ENCODE measurements at regions not wholly inside any gene's neighbourhood (a gene's known extent, or its start where the extent isn't known, plus 50 kb on each side); places are given as distances from the start of the nearest gene placed in this dataset.

- no peak for TF ChIP-seq CTCF (IDR thresholded peaks at IDR 0.05)
- no peak for ATAC-seq (ENCODE audit: low FRiP score)
- no peak for DNase-seq (ENCODE audit: low spot score)
Observed at GRCh38 chr6:112997421-112998085, 650.4 kb downstream of the RFPL4B start.

GRCh38 chr6:113004054-113004453 lies 656.9 kb downstream of the RFPL4B start:
- DNase-seq (ENCODE audit: low spot score): no peak
- ATAC-seq (ENCODE audit: low FRiP score): no peak
- no peak for TF ChIP-seq CTCF (IDR thresholded peaks at IDR 0.05)

GRCh38 chr6:113004470-113005270 lies 657.5 kb downstream of the RFPL4B start:
- DNase-seq (ENCODE audit: low spot score) (no peak), ATAC-seq (ENCODE audit: low FRiP score) (no peak)
- no peak for TF ChIP-seq CTCF (IDR thresholded peaks at IDR 0.05)

- ATAC-seq (ENCODE audit: low FRiP score) (no peak), DNase-seq (ENCODE audit: low spot score) (no peak)
- no peak for TF ChIP-seq CTCF (IDR thresholded peaks at IDR 0.05)
Observed at GRCh38 chr6:113006494-113006893, 659.4 kb downstream of the RFPL4B start.

- no peak for TF ChIP-seq CTCF (IDR thresholded peaks at IDR 0.05)
- DNase-seq (ENCODE audit: low spot score) (no peak), ATAC-seq (ENCODE audit: low FRiP score) (no peak)
Observed at GRCh38 chr6:113009682-113010081, 662.6 kb downstream of the RFPL4B start.

GRCh38 chr6:113010196-113010989 lies 663.3 kb downstream of the RFPL4B start:
- ATAC-seq (ENCODE audit: low FRiP score) (no peak), DNase-seq (ENCODE audit: low spot score) (no peak)
- no peak for TF ChIP-seq CTCF (IDR thresholded peaks at IDR 0.05)
